B cell (primary cell): ENCODE measurements at regions not wholly inside any gene's neighbourhood (a gene's known extent, or its start where the extent isn't known, plus 50 kb on each side); places are given as distances from the start of the nearest gene placed in this dataset.

ENCODE experiments used
- EZH2 ChIP-seq: IDR thresholded peaks from 2 replicates; pipeline ENCODE4 v1.6.1; 2012; ENCODE audit warnings: borderline replicate concordance, low read depth, mild to moderate bottlenecking, moderate library complexity, low read length; ENCODE audit not compliant: insufficient read depth, poor library complexity, severe bottlenecking
- TF ChIP-seq, protein P1 (sequence below): fragments of 200-600 bp; IDR thresholded peaks from one replicate; pipeline ENCODE4 v1.8.0; 2022; ENCODE audit warnings: antibody characterized with exemption, mild to moderate bottlenecking

DNA sequence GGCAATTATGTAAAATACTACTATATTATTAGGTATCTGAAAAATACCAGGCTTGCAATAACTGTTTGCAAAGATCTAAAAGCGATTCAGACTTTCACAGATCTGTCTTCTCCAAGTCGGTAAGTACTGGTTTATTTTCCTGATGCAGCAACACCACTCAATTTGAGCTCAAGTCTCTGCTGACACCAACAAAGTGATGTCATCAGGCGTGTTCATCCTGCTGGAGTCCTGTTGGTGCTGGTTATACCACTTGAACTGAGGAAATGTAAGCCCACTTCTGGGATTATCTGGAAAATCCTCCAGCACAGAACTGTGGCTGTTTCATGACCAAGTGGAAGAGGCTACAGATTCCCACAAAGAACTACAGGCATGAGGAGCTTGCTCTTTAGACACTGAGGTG is 267.6 kb downstream of the BCL2 start:
- TF ChIP-seq, protein P1, sequence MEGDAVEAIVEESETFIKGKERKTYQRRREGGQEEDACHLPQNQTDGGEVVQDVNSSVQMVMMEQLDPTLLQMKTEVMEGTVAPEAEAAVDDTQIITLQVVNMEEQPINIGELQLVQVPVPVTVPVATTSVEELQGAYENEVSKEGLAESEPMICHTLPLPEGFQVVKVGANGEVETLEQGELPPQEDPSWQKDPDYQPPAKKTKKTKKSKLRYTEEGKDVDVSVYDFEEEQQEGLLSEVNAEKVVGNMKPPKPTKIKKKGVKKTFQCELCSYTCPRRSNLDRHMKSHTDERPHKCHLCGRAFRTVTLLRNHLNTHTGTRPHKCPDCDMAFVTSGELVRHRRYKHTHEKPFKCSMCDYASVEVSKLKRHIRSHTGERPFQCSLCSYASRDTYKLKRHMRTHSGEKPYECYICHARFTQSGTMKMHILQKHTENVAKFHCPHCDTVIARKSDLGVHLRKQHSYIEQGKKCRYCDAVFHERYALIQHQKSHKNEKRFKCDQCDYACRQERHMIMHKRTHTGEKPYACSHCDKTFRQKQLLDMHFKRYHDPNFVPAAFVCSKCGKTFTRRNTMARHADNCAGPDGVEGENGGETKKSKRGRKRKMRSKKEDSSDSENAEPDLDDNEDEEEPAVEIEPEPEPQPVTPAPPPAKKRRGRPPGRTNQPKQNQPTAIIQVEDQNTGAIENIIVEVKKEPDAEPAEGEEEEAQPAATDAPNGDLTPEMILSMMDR: no peak
- TF ChIP-seq EZH2: no peak
